ENCODE measurements at regions not wholly inside any gene's neighbourhood (a gene's known extent, or its start where the extent isn't known, plus 50 kb on each side); places are given as distances from the start of the nearest gene placed in this dataset.

- intact Hi-C loops (cut with DNase I) = no loop called here
- ATAC-seq (ENCODE audit: poor library complexity) (no peak), DNase-seq (no peak)
These were observed 138.1 kb upstream of the ADAMTSL1 start for GRCh38 chr9:18335825-18336224.

DNA sequence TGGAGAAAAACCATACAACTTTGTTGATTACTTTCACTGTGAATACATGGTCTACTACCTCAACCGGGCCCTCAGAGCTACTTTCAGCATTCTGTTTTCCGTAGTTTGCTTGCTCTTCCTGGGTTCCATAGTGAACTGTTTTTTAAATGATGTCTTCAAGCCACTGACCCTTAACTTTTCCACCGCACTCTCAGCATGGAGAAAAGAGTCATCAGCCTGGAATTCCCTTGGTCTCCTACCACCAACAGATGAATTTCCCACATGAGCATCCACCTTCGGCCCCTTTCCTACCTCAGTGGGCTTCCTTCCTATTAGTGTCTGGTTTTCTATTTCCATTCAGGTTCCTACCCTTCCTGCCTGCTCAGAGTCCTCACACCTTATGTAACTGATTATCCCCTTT, 135.9 kb upstream of the ADAMTSL1 start:
- intact Hi-C loops (cut with DNase I) = no loop called here
- DNase-seq (no peak), ATAC-seq (ENCODE audit: poor library complexity) (no peak)

DNA sequence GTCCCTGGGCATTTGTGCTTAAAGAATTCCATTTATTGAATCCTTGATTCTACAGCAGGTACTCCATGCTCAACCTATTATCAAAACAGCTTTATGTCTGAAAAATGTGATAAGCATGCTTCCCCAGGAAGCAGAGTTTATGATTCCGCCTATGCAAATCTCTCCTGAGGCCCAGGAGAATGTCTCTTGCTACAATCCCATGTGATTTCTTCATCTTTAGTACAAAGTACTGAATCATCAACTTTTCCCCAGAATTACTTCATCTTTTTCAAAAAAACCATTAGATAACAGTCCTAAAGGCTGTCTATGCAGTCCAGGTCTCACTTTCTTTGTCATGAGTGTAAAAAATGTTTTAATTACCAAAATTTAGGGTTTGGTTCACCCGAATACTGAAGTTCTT, 130.2 kb upstream of the ADAMTSL1 start:
- intact Hi-C loops (cut with DNase I) = no loop called here
- DNase-seq (no peak), ATAC-seq (ENCODE audit: poor library complexity) (no peak)

DNA sequence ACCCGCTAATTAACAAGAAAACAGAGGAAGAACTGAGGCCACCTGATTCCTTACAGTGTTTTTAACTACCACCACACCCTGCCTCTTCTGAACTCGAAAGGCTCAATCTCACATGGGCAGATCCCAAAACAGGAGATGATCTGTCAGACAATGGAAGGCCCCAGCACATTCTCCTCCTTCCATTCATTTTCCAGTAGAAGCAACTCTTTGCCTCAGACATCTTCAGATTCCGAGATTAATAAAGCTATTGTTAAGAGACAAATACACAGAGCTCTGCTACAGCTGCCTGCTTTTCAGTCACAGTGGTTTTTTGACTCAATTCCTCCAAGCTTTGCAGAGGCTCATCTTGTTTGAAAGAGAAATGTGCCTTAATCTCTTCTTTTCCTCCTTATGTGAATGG, 127.2 kb upstream of the ADAMTSL1 start:
- ATAC-seq (ENCODE audit: poor library complexity) (no peak), DNase-seq (no peak)
- intact Hi-C loops (cut with DNase I) = no loop called here

DNA sequence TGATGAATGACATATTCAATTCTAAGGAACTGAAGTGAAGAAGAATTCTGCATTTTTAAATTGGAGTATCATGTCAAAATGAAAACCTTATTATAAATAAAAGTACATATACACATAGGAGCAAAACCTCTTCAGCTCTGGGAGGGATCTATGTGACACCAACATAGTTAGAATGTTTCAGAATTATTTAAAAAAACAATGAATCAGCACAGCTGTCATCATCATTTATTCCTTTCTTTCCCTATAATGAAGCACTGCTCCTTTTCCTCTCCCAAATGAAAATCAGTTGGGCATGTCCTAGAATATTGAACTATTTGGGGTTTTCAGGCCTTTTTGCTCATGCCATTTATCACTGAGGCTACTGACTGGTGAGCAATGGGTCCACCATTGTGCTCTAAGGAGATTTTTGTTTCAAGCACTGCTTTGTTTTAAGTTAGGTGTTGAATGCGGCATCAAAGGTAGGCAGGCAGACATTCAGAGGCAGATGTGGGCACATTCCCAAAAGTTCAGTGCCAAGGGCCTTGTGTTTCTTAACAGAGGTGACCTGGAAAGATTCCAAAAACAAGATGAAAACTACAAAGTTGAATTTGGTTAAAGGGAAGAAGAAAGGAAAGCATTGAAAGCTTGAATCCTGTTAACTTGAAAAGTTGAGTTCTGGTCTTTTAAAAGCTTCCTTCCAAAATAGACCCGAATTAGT, 126.4 kb upstream of the ADAMTSL1 start:
- ATAC-seq (ENCODE audit: poor library complexity) (no peak), DNase-seq (no peak)
- intact Hi-C loops (cut with DNase I) = no loop called here

- intact Hi-C loops (cut with DNase I) = no loop called here
- ATAC-seq (ENCODE audit: poor library complexity) (no peak), DNase-seq (no peak)
These were observed 125.9 kb upstream of the ADAMTSL1 start for GRCh38 chr9:18348083-18348475.

GRCh38 chr9:18349530-18349929, 124.4 kb upstream of the ADAMTSL1 start:
- DNase-seq (no peak), ATAC-seq (ENCODE audit: poor library complexity) (no peak)
- intact Hi-C loops (cut with DNase I) = no loop called here

DNA sequence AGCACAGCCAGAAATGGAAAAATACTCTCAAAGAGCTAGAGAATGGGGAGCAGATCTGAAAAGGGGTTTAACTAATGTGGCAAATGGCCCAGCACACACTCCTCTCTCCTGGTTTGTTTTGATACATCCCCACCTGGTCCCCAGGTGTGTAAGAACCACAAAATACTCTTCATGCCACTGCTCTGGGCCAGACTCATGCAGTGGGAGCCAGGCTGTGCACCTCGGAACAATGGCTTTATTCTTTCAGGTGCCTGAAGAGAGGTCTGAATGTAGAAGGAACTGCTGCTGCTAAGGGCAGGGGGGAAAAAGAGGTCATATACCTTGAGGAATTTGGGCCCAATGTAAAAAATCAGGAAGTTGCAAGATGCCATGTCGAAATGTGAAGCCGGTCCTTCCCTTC, 123.9 kb upstream of the ADAMTSL1 start:
- no peak for DNase-seq
- ATAC-seq (ENCODE audit: poor library complexity) = no peak
- intact Hi-C loops (cut with DNase I) = no loop called here

- intact Hi-C loops (cut with DNase I) = no loop called here
- no peak for DNase-seq
- no peak for ATAC-seq (ENCODE audit: poor library complexity)
These were observed 122.9 kb upstream of the ADAMTSL1 start for GRCh38 chr9:18350995-18351595.

DNA sequence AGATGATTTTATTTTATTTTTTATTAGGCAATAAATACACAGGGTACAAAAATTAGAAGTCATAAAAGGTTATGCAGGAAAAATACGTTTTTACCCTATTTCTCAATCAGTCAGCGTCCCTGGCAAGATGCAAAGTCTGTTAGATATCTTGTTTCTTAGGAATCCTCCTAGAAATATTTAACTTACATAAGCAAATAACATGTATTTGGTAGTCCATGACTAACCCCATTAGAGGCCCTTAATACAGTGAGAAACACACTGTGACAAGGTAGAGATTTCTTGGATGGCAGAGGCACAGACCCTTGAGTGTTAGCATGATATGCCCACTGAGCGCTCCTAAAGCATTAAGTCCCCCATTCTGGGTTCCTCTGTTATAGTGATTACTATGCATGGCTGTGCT, 121.2 kb upstream of the ADAMTSL1 start:
- intact Hi-C loops (cut with DNase I) = no loop called here
- ATAC-seq (ENCODE audit: poor library complexity) (no peak), DNase-seq (no peak)

GRCh38 chr9:18353473-18353872, 120.5 kb upstream of the ADAMTSL1 start:
- ATAC-seq (ENCODE audit: poor library complexity) (no peak), DNase-seq (no peak)
- intact Hi-C loops (cut with DNase I) = no loop called here

DNA sequence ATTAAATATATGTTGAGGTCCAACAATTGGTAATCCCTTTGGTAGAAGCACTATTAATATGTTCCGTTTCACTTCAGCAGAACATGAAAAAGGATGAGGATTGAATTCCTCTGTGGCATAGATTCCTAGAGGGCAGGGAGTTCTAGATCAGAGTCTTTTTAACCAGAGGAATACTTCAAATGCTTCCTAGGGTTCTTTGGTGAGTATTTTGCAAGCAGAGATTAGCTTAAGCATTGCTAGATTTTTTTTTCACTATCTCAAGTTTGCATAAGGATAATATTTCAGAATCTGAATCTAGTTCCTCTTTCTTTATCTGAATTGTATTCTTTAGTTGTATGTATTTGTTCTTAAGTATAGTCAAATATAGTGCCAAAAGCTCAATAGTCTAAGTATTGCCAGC, 116.6 kb upstream of the ADAMTSL1 start:
- DNase-seq (no peak), ATAC-seq (ENCODE audit: poor library complexity) (no peak)
- intact Hi-C loops (cut with DNase I) = no loop called here

DNA sequence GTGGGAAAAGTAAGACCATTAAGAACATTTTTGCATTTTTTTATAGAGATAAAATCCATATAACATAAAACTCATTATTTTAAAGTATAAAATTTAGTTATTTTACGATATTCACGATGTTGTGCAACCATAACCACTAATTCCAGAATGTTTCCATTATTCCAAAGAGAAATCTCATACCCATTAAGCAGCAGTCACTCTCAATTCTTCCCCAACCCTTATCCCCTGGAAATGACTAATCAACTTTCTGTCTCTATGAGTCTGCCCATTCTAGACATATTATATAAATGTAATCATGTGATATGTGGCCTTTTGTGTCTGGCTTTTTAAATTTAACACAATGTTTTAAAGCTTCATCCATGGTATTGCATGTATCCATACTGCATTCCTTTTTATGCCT, 115.6 kb upstream of the ADAMTSL1 start:
- ATAC-seq (ENCODE audit: poor library complexity) (no peak), DNase-seq (no peak)
- intact Hi-C loops (cut with DNase I) = no loop called here

DNA sequence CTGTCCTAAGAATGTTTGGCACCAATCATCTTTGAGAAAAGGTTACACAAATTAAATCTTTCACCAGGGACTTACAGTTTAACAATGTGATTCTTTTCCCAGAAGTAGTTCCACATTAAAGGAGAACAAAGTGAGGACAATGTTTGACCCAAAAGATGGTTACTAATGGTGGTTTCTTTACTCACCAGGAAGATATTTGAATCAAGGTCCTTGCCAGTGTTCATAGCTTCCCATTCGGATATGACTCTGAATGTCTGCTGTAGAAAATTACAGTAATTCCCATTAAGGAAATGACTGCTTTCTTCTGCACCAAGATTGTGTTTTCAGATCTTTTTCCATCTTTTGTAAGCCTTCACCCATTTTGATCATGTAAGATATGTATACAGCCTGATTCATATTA, 114.6 kb upstream of the ADAMTSL1 start:
- no peak for ATAC-seq (ENCODE audit: poor library complexity)

GRCh38 chr9:18360005-18360404, 113.9 kb upstream of the ADAMTSL1 start:
- no peak for ATAC-seq (ENCODE audit: poor library complexity)
- DNase-seq = no peak
- intact Hi-C loops (cut with DNase I) = loop anchor here (10.0 kb wide), 1 partner anchor 75 kb away; no protein-coding TSS in a partner anchor

More for the DNA sequence above, 114.6 kb upstream of the ADAMTSL1 start:
- no peak for DNase-seq
- intact Hi-C loops (cut with DNase I) = no loop called here

DNA sequence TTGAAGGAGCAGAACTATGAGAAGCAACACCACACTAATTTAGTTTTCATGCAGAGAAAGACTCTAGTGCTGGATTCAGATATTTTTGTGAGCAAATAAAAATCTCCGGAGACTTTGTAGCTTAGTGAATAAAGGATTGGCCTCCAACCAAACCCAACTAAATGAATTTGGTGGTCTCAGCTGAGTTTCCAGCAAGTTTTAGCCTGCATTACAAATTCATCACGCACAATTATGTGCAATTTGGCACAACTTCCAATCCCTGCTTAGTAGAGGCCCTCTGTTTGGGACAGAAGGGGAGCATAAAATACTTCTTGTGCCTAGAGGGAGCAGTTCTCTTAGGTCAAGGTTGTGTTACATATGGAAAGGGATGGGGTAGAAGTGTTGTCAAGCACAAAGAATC, 112.3 kb upstream of the ADAMTSL1 start:
- no peak for ATAC-seq (ENCODE audit: poor library complexity)
- DNase-seq = no peak
- intact Hi-C loops (cut with DNase I) = loop anchor here (10.0 kb wide), 1 partner anchor 73 kb away; no protein-coding TSS in a partner anchor

- no peak for ATAC-seq (ENCODE audit: poor library complexity)
- no peak for DNase-seq
- intact Hi-C loops (cut with DNase I) = loop anchor here (10.0 kb wide), 1 partner anchor 73 kb away; no protein-coding TSS in a partner anchor
These were observed 111.8 kb upstream of the ADAMTSL1 start for GRCh38 chr9:18362166-18362565.

- no peak for DNase-seq
- ATAC-seq (ENCODE audit: poor library complexity) = peak; percentile 91
- intact Hi-C loops (cut with DNase I) = loop anchor here (10.0 kb wide), 1 partner anchor 72 kb away; no protein-coding TSS in a partner anchor
These were observed 110.9 kb upstream of the ADAMTSL1 start for GRCh38 chr9:18362901-18363685.

- intact Hi-C loops (cut with DNase I) = loop anchor here (10.0 kb wide), 1 partner anchor 69 kb away; no protein-coding TSS in a partner anchor
- DNase-seq = no peak
- no peak for ATAC-seq (ENCODE audit: poor library complexity)
These were observed 108.3 kb upstream of the ADAMTSL1 start for GRCh38 chr9:18365651-18366050.

DNA sequence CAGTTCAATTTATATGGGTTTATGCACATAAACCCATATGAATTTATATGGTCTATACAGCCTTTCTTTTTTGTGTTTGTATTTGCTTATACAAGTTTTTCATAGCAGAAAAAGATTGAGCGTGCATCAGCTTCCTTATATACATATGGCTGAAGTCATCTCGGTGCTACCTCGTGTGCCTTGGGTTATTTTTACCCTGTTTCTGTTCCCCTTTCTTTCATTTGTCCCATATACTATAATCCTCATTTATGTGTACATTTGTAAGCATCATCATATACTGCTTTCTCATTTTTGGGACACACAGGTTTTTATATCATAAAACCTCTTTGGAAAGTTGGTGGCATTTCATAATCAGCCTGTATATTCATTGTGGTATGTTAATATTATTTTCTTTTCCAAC, 107.8 kb upstream of the ADAMTSL1 start:
- ATAC-seq (ENCODE audit: poor library complexity) = no peak
- no peak for DNase-seq
- intact Hi-C loops (cut with DNase I) = loop anchor here (10.0 kb wide), 1 partner anchor 69 kb away; no protein-coding TSS in a partner anchor

Measured in Right ventricle myocardium superior (tissue), 1 donor.